ENCODE measurements at regions not wholly inside any gene's neighbourhood (a gene's known extent, or its start where the extent isn't known, plus 50 kb on each side); places are given as distances from the start of the nearest gene placed in this dataset.

- H3K36me3 ChIP-seq = no peaks in the 10 kb centered on the region
- FAIRE-seq = no peak
- TF ChIP-seq CTCF (IDR thresholded peaks at IDR 0.05) = no peak
Measured at GRCh38 chr13:34254366-34254765, 436.4 kb downstream of the RFC3 start.

GRCh38 chr13:34255711-34256110 lies 437.8 kb downstream of the RFC3 start:
- Histone ChIP-seq H3K9me3 (no peaks in the 10 kb centered on the region), H3K27me3 (no peaks in the 10 kb centered on the region), H3K36me3 (no peaks in the 10 kb centered on the region), H3K4me3 (no peak overlapping the region), H3K4me1 (no peaks in the 10 kb centered on the region), H3K27ac (no peak overlapping the region)
- WGBS, 2 donors = 84 to 86% methylated on average over 3 of the region's 3 CpGs
- intact Hi-C loops (cut with DNase I) = no loop called here
- TF ChIP-seq CTCF (IDR thresholded peaks at IDR 0.05) = no peak
- DNase-seq (no peak), FAIRE-seq (no peak), ATAC-seq (no peak)

More at GRCh38 chr13:34254366-34254765, 436.4 kb downstream of the RFC3 start:
- Histone ChIP-seq H3K4me1 (no peaks in the 10 kb centered on the region), H3K27me3 (no peaks in the 10 kb centered on the region), H3K27ac (no peak overlapping the region), H3K9me3 (no peaks in the 10 kb centered on the region), H3K4me3 (no peak overlapping the region)
- intact Hi-C loops (cut with DNase I) = no loop called here
- DNase-seq = no peak
- ATAC-seq = no peak

GRCh38 chr13:34256236-34256635 lies 438.3 kb downstream of the RFC3 start:
- no peak overlapping the region for H3K4me3 ChIP-seq
- TF ChIP-seq CTCF (IDR thresholded peaks at IDR 0.05) = no peak
- no peaks in the 10 kb centered on the region for H3K36me3 ChIP-seq
- intact Hi-C loops (cut with DNase I) = no loop called here
- H3K27me3 ChIP-seq = no peaks in the 10 kb centered on the region
- H3K27ac ChIP-seq = no peak overlapping the region
- DNase-seq = no peak
- no peaks in the 10 kb centered on the region for H3K4me1 ChIP-seq
- ATAC-seq = peak in 1 of 4 donors; percentile 34
- H3K9me3 ChIP-seq = no peaks in the 10 kb centered on the region
- no peak for FAIRE-seq
- WGBS, 2 donors = 79 to 84% methylated on average over 2 of the region's 2 CpGs

- Histone ChIP-seq H3K4me1 (no peaks in the 10 kb centered on the region), H3K27ac (no peak overlapping the region), H3K36me3 (no peaks in the 10 kb centered on the region), H3K9me3 (no peaks in the 10 kb centered on the region), H3K4me3 (no peak overlapping the region), H3K27me3 (no peaks in the 10 kb centered on the region)
- intact Hi-C loops (cut with DNase I) = no loop called here
- peak in 2 of 4 donors; percentile 58 to 64 for ATAC-seq
- DNase-seq = no peak
- TF ChIP-seq CTCF (IDR thresholded peaks at IDR 0.05) = no peak
- WGBS, 2 donors = 73 to 79% methylated on average over 4 of the region's 4 CpGs
- FAIRE-seq = no peak
Measured at GRCh38 chr13:34257966-34258365, 440.0 kb downstream of the RFC3 start.

- no peak for FAIRE-seq
Measured at GRCh38 chr13:34258646-34259386, 440.9 kb downstream of the RFC3 start.

More at GRCh38 chr13:34258646-34259386, 440.9 kb downstream of the RFC3 start:
- Histone ChIP-seq H3K4me1 (no peaks in the 10 kb centered on the region), H3K9me3 (no peaks in the 10 kb centered on the region), H3K36me3 (no peaks in the 10 kb centered on the region), H3K27me3 (no peaks in the 10 kb centered on the region), H3K27ac (no peak overlapping the region), H3K4me3 (no peak overlapping the region)
- ATAC-seq (no peak), DNase-seq (no peak)
- intact Hi-C loops (cut with DNase I) = no loop called here
- no peak for TF ChIP-seq CTCF (IDR thresholded peaks at IDR 0.05)
- 59 to 70% methylated on average over 4 of the region's 4 CpGs for WGBS, 2 donors

Measured in pancreas (tissue), 10 donors.